HepG2 (cell line): ENCODE measurements at regions not wholly inside any gene's neighbourhood (a gene's known extent, or its start where the extent isn't known, plus 50 kb on each side); places are given as distances from the start of the nearest gene placed in this dataset.

Source experiments
- ATAC-seq: fragments of 200-7000 bp; cut with Tn5 transposase; 3 replicates; pipeline ENCODE4 v1.9.1; 2020; ENCODE audit warnings: mild to moderate bottlenecking, moderate library complexity
- BruUV-seq: library from RNA; stranded (reverse); fragments of 400-500 nt; replicated peaks from 2 replicates; lab custom pipeline; 2021; lab: Mats Ljungman, UMichigan
- CTCF ChIA-PET: fragments of 300-600 bp; formaldehyde crosslinking; extraction: SDS; loops from one replicate; lab custom pipeline; 2021; ENCODE audit warnings: low total read pairs, inconsistent platforms, low intra/inter-chr PET ratio; lab: Yijun Ruan, JAX
- POLR2A ChIA-PET: fragments of 350-600 bp; sonication (Branson Sonifier 250); formaldehyde crosslinking; loops from one replicate; lab custom pipeline; 2020; ENCODE audit warnings: antibody characterized with exemption, inconsistent platforms; lab: Yijun Ruan, JAX
- DNase-seq: peaks from one replicate; pipeline ENCODE4 v3.0.0-alpha.2; 2015; ENCODE audit warnings: low spot score
- FAIRE-seq: peaks from 3 replicates; lab custom pipeline; 2011; peaks lifted over from hg19 to GRCh38; lab: Jason Lieb, UNC
- H2AFZ ChIP-seq: one replicate; pipeline ENCODE4 v1.6.1; 2011; ENCODE audit warnings: low read length, inconsistent platforms
- H3K27ac ChIP-seq: fragments of 300-600 bp; 3 replicates; pipeline ENCODE4 v1.8.0; 2011; ENCODE audit warnings: mixed run types, mild to moderate bottlenecking, mixed read lengths, low read length, inconsistent platforms; ENCODE audit not compliant: insufficient read depth; ENCODE audit errors: extremely low read length
- H3K27me3 ChIP-seq, 2 experiments: fragments of 200-600 bp in 1 of 2; 2 replicates in 1 of 2; 3 replicates in 1 of 2; pipeline versions ENCODE4 v1.6.0 to v1.8.0; 2011; ENCODE audit warnings: low read length in 2 of 2, mild to moderate bottlenecking in 2 of 2, moderate library complexity in 2 of 2, inconsistent platforms in 1 of 2; ENCODE audit not compliant: insufficient read depth in 2 of 2, control insufficient read depth in 1 of 2
- H3K36me3 ChIP-seq, 2 experiments: fragments of 200-600 bp in 1 of 2; replicated peaks in 1 of 2; 2 replicates in 1 of 2; 3 replicates in 1 of 2; pipeline versions ENCODE4 v1.5.1 to v1.8.0; 2011; ENCODE audit warnings: low read length in 2 of 2, inconsistent platforms in 1 of 2; ENCODE audit not compliant: insufficient read depth in 2 of 2, control insufficient read depth in 1 of 2
- H3K4me1 ChIP-seq: 2 replicates; pipeline ENCODE4 v1.5.1; 2012; ENCODE audit warnings: low read length, inconsistent platforms; ENCODE audit not compliant: insufficient read depth
- H3K4me2 ChIP-seq: 2 replicates; pipeline ENCODE4 v1.6.0; 2011; ENCODE audit warnings: low read depth, low read length, inconsistent platforms
- H3K4me3 ChIP-seq, 3 experiments: fragments of 200-600 bp in 1 of 3; sonication (generic), shearing (Covaris generic) in 1 of 3; replicated peaks in 1 of 3; 2 replicates each; pipeline ENCODE4 v1.5.1; 2011 to 2016; ENCODE audit warnings: low read length in 3 of 3, inconsistent platforms in 2 of 3, low read depth in 2 of 3, mild to moderate bottlenecking in 2 of 3, control low read depth in 1 of 3, mixed read lengths in 1 of 3; ENCODE audit not compliant: insufficient read depth in 1 of 3
- H3K79me2 ChIP-seq: one replicate; pipeline ENCODE4 v1.6.1; 2011; ENCODE audit warnings: low read length, inconsistent platforms; ENCODE audit not compliant: insufficient read depth
- H3K9ac ChIP-seq: 2 replicates; pipeline ENCODE4 v1.6.0; 2011; ENCODE audit warnings: mild to moderate bottlenecking, low read depth, low read length, inconsistent platforms; ENCODE audit not compliant: insufficient read depth
- H3K9me3 ChIP-seq: 2 replicates; pipeline ENCODE4 v1.5.1; 2012; ENCODE audit warnings: mild to moderate bottlenecking, low read length
- H4K20me1 ChIP-seq: 2 replicates; pipeline ENCODE4 v1.6.0; 2011; ENCODE audit warnings: inconsistent platforms, mild to moderate bottlenecking, low read length, moderate library complexity; ENCODE audit not compliant: insufficient read depth
- CREB1 ChIP-seq, 2 experiments: fragments of 450-650 bp in 1 of 2; IDR thresholded peaks; 2 replicates each; pipeline ENCODE4 v1.6.1; 2016 to 2017; ENCODE audit warnings: control low read depth in 1 of 2, mild to moderate bottlenecking in 1 of 2, missing compliant biosample characterization in 1 of 2, missing genetic modification characterization in 1 of 2
- GZF1 ChIP-seq: sonication (generic); formaldehyde crosslinking; IDR thresholded peaks from 2 replicates; pipeline ENCODE4 v1.5.1; 2020; ENCODE audit warnings: mild to moderate bottlenecking, missing genetic modification reagents
- PCBP2 ChIP-seq: fragments of 200-400 bp; formaldehyde crosslinking; optimal IDR thresholded peaks from 2 replicates; pipeline ENCODE3; 2018; ENCODE audit warnings: low read length, low read depth; ENCODE audit not compliant: poor library complexity, severe bottlenecking
- SAP130 ChIP-seq: IDR thresholded peaks from 2 replicates; pipeline ENCODE4 v1.6.1; 2016; ENCODE audit warnings: low read depth
- TMF1 ChIP-seq: sonication (generic); formaldehyde crosslinking; IDR thresholded peaks from 2 replicates; pipeline ENCODE4 v1.8.1; 2022; ENCODE audit warnings: low read depth, missing genetic modification reagents
- ZNF296 ChIP-seq: sonication (generic); formaldehyde crosslinking; conservative IDR thresholded peaks from 2 replicates; pipeline ENCODE4 v1.5.0; 2020; ENCODE audit warnings: mild to moderate bottlenecking, missing genetic modification reagents
- ZNF33A ChIP-seq: sonication (generic); formaldehyde crosslinking; IDR thresholded peaks from 2 replicates; pipeline ENCODE4 v1.5.1; 2020; ENCODE audit warnings: missing genetic modification reagents, mild to moderate bottlenecking, moderate library complexity, borderline replicate concordance
- ZNF607 ChIP-seq: sonication (generic); formaldehyde crosslinking; IDR thresholded peaks from 2 replicates; pipeline ENCODE4 v1.5.1; 2020; ENCODE audit warnings: missing genetic modification reagents, mild to moderate bottlenecking, borderline replicate concordance
- ZNF772 ChIP-seq: sonication (generic); formaldehyde crosslinking; IDR thresholded peaks from 2 replicates; pipeline ENCODE4 v1.5.0; 2020; ENCODE audit warnings: mild to moderate bottlenecking, missing genetic modification reagents
- ZSCAN31 ChIP-seq: sonication (generic); formaldehyde crosslinking; IDR thresholded peaks from 2 replicates; pipeline ENCODE4 v1.5.0; 2020; ENCODE audit warnings: low read depth, mild to moderate bottlenecking, missing genetic modification reagents
- WGBS: methylation state at CpG from one replicate; pipeline ENCODE4 v1.1.6; 2017; ENCODE audit warnings: low lambda C conversion rate; 5-methylcytosine and 5-hydroxymethylcytosine counted together
- in situ Hi-C: cut with HindIII; loops from 2 replicates; pipeline ENCODE4 v1.10.0; 2017; ENCODE audit warnings: low pct_unique_long_range_greater_than_20kb; ENCODE audit not compliant: extremely low pct_ligation_motif_present
- intact Hi-C: fragments of 100-400 bp; cut with micrococcal nuclease; formaldehyde crosslinking; loops from one replicate; pipeline ENCODE4 v1.10.0; 2022; ENCODE audit not compliant: unreplicated experiment
- TF ChIP-seq, protein P1 (sequence below): sonication (generic); formaldehyde crosslinking; IDR thresholded peaks from 2 replicates; pipeline ENCODE4 v1.5.0; 2020; ENCODE audit warnings: mild to moderate bottlenecking, missing genetic modification reagents, borderline replicate concordance
- TF ChIP-seq, protein P2 (sequence below): sonication (generic); formaldehyde crosslinking; IDR thresholded peaks from 2 replicates; pipeline ENCODE4 v1.5.1; 2020; ENCODE audit warnings: mild to moderate bottlenecking, missing genetic modification reagents, borderline replicate concordance

DNA sequence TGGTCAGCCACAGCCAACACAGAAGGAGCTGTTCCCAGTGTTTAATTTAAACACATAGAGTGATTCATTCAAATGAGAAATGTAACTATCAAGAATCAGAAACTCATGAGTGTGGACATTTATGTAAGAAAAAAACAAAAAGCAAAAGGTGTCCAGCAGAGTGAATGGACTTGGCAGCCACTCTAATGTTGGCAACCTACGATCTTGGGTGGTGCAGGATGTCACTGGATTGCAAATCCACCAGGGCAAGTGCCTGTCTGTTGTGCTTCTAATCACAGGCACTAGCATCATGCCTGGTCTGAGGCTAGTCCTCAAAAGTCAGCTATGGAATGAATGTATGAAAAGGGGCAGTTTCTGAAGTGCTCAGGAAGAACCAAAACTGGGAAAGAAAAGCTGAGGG lies 277.7 kb upstream of the CLNK start (continued):
- TF ChIP-seq, protein P1, sequence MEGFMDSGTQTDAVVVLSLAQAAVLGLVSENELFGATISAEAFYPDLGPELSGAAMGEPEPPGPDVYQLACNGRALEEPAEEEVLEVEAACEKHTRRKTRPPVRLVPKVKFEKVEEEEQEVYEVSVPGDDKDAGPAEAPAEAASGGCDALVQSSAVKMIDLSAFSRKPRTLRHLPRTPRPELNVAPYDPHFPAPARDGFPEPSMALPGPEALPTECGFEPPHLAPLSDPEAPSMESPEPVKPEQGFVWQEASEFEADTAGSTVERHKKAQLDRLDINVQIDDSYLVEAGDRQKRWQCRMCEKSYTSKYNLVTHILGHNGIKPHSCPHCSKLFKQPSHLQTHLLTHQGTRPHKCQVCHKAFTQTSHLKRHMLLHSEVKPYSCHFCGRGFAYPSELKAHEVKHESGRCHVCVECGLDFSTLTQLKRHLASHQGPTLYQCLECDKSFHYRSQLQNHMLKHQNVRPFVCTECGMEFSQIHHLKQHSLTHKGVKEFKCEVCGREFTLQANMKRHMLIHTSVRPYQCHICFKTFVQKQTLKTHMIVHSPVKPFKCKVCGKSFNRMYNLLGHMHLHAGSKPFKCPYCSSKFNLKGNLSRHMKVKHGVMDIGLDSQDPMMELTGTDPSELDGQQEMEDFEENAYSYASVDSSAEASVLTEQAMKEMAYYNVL (CRISPR knock-in tag), result no peak
- TF ChIP-seq GZF1 (no peak), ZSCAN31 (CRISPR knock-in tag) (no peak), ZNF772 (no peak), TMF1 (no peak), PCBP2 (no peak)
- TF ChIP-seq, protein P2, sequence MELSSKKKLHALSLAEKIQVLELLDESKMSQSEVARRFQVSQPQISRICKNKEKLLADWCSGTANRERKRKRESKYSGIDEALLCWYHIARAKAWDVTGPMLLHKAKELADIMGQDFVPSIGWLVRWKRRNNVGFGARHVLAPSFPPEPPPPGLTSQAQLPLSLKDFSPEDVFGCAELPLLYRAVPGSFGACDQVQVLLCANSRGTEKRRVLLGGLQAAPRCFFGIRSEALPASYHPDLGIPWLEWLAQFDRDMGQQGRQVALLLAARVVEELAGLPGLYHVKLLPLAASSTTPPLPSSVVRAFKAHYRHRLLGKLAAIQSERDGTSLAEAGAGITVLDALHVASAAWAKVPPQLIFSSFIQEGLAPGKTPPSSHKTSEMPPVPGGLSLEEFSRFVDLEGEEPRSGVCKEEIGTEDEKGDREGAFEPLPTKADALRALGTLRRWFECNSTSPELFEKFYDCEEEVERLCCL (CRISPR knock-in tag), result no peak

DNA sequence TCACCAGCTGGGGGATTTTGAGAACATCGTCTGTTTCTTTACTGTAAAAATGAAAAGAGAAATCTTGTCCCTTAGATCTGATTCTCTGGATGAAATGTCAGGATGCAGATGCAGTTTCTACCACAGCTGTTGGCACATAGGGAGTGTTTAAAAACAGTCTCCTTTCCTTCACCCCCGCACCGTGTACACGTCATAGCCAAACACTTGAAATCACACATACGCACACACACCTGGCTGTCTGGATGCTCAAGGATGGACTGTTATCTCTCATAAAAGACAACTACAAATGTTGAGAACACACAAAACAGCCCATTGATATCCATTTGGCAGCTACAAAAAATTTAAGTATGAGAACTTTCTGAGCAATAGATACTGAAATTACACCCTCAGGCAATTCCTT lies 275.8 kb upstream of the CLNK start:
- intact Hi-C loops (no loop called here), in situ Hi-C loops (no loop called here)
- no peaks in the 10 kb centered on the region for H3K36me3 ChIP-seq
- H4K20me1 ChIP-seq, result no peaks in the 10 kb centered on the region
- no peak overlapping the region for H2AFZ ChIP-seq
- H3K4me2 ChIP-seq, result no peak overlapping the region
- no peak for DNase-seq
- 3% methylated on average over 5 of the region's 5 CpGs for WGBS
- POLR2A ChIA-PET, result no interaction called here
- no peaks in the 10 kb centered on the region for H3K4me1 ChIP-seq
- no peak overlapping the region for H3K9ac ChIP-seq
- no peak overlapping the region for H3K4me3 ChIP-seq
- no TSS peak for BruUV-seq
- H3K9me3 ChIP-seq, result peaks cover 10% of the 10 kb centered on the region
- H3K27me3 ChIP-seq, result no peaks in the 10 kb centered on the region; a peak in 1 of 5 replicates
- ATAC-seq, result no peak
- CTCF ChIA-PET, result no interaction called here
- FAIRE-seq, result no peak
- H3K27ac ChIP-seq, result no peak overlapping the region
- no peaks in the 10 kb centered on the region for H3K79me2 ChIP-seq
- TF ChIP-seq CREB1 (IDR thresholded peaks at IDR 0.05) (0 out of 2 replicates have a peak, but pooled peaks have one; percentile 27), CREB1 (CRISPR knock-in tag; IDR thresholded peaks at IDR 0.05) (no peak), ZNF296 (no peak), ZNF33A (no peak), ZNF607 (CRISPR knock-in tag) (no peak), SAP130 (CRISPR knock-in tag) (no peak)
